Activated T-helper 17 cell treated with anti-CD3 and anti-CD28 coated beads, Interleukin-2, amount 50 U/mL, for 72 hours (primary cell): ENCODE measurements at regions not wholly inside any gene's neighbourhood (a gene's known extent, or its start where the extent isn't known, plus 50 kb on each side); places are given as distances from the start of the nearest gene placed in this dataset.

ENCODE experiments used
- ATAC-seq: fragments of 150-1000 bp; cut with Tn5 transposase; replicated peaks from 2 replicates; pipeline ENCODE4 v1.10.0; 2021; ENCODE audit warnings: mild to moderate bottlenecking, moderate library complexity
- H3K27ac Mint-ChIP-seq: one replicate; pipeline ENCODE4 v1.8.0; 2022; ENCODE audit warnings: mixed read lengths
- H3K27me3 Mint-ChIP-seq: one replicate; pipeline ENCODE4 v1.8.0; 2022; ENCODE audit warnings: mixed read lengths
- H3K36me3 Mint-ChIP-seq: one replicate; pipeline ENCODE4 v1.8.0; 2022; ENCODE audit warnings: low read depth, mild to moderate bottlenecking, mixed read lengths
- H3K4me1 Mint-ChIP-seq: one replicate; pipeline ENCODE4 v1.8.0; 2022; ENCODE audit warnings: mixed read lengths
- H3K4me3 Mint-ChIP-seq: one replicate; pipeline ENCODE4 v1.8.0; 2022; ENCODE audit warnings: mild to moderate bottlenecking, mixed read lengths
- H3K9me3 Mint-ChIP-seq: one replicate; pipeline ENCODE4 v1.8.0; 2022; ENCODE audit warnings: mixed read lengths

DNA sequence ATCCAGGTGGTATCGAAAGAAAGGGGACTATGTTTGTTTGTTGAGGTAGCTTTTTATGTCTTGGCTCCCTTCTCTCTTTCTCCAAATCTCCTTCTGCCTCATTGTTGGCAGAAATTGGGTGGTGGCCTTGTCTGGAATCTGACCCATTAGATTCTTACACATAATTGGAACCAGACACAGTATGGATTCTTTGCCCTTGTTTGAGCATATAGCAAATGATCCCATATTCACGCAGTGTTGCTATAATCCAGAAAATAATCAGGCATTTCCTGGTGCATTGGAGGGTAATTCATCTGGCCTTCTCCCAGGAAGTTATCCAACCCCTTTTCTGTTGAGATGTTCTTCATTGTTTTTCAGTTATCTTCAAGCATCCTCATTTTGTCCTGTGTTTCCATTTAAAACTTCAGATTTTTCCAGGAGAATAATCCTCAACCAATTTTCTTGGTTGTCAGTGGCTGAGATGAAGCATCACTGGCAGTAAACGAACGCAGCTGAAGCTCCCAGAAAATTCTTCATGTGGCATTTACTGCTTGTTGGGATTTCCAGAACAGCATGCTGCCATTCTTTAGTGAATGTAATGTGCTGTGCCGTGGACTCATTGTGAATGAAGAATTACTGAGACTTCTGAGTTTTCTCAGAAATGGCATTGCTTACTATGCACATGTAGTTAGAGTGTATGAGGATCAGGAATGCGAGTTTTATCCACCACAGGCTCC, 70.5 kb upstream of the NTRK2 start:
- H3K27me3 Mint-ChIP-seq = peaks cover 14% of the 10 kb centered on the region
- H3K27ac Mint-ChIP-seq = no peak overlapping the region
- H3K4me1 Mint-ChIP-seq = peaks cover 7% of the 10 kb centered on the region
- no peak for ATAC-seq
- H3K36me3 Mint-ChIP-seq = no peaks in the 10 kb centered on the region
- peaks cover 11% of the 10 kb centered on the region for H3K9me3 Mint-ChIP-seq
- no peak overlapping the region for H3K4me3 Mint-ChIP-seq

DNA sequence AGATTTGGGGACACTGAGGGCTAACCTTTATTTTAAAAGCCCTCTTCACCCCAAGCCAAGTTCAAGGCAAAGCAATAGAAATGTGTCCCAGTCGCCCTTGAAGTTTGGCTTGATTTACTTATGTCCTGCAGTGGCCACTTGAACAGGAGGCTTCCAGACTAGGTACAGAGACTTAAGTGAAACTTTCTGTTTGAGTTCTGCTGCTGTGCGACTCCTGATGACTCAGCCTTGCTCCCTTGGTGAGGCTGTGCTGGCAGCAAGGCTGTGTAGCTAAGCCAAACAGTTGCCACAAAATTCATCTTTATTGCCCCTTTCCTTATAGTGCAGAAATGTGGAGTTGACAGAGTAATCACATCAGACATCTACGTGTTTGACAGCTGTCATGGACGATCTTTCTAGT, 68.8 kb upstream of the NTRK2 start:
- no peak overlapping the region for H3K27ac Mint-ChIP-seq
- H3K27me3 Mint-ChIP-seq = peaks cover 6% of the 10 kb centered on the region
- no peak overlapping the region for H3K4me3 Mint-ChIP-seq
- peaks cover 7% of the 10 kb centered on the region for H3K4me1 Mint-ChIP-seq
- no peaks in the 10 kb centered on the region for H3K36me3 Mint-ChIP-seq
- peaks cover 11% of the 10 kb centered on the region for H3K9me3 Mint-ChIP-seq
- no peak for ATAC-seq

DNA sequence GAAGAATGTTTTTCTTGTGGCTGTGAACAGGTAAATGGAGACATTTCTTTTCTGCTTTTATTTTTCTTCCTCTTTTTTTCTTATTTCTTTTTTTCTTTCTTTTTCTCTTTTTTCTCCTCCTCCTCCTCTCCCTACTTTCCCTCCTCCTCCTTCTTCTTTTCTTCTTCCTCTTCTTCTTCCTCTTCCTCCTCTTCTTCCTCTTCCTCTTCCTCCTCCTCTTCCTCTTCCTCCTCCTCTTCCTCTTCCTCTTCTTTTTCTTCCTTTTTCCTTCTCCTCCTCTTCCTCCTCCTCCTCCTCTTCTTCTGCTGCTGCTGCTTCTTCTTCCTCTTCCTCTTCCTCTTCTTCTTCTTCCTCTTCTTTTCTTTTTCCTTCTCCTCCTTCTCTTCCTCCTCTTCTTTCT, 65.3 kb upstream of the NTRK2 start:
- H3K4me3 Mint-ChIP-seq = no peak overlapping the region
- H3K36me3 Mint-ChIP-seq = no peaks in the 10 kb centered on the region
- H3K27ac Mint-ChIP-seq = no peak overlapping the region
- peaks cover 4% of the 10 kb centered on the region for H3K9me3 Mint-ChIP-seq
- H3K4me1 Mint-ChIP-seq = no peaks in the 10 kb centered on the region
- peaks cover 10% of the 10 kb centered on the region for H3K27me3 Mint-ChIP-seq
- ATAC-seq = no peak

- H3K4me1 Mint-ChIP-seq = no peaks in the 10 kb centered on the region
- peaks cover 3% of the 10 kb centered on the region for H3K27me3 Mint-ChIP-seq
- peaks cover 4% of the 10 kb centered on the region for H3K9me3 Mint-ChIP-seq
- no peak overlapping the region for H3K27ac Mint-ChIP-seq
- no peaks in the 10 kb centered on the region for H3K36me3 Mint-ChIP-seq
- no peak overlapping the region for H3K4me3 Mint-ChIP-seq
- no peak for ATAC-seq
These were observed 59.8 kb upstream of the NTRK2 start for GRCh38 chr9:84609779-84610178.

DNA sequence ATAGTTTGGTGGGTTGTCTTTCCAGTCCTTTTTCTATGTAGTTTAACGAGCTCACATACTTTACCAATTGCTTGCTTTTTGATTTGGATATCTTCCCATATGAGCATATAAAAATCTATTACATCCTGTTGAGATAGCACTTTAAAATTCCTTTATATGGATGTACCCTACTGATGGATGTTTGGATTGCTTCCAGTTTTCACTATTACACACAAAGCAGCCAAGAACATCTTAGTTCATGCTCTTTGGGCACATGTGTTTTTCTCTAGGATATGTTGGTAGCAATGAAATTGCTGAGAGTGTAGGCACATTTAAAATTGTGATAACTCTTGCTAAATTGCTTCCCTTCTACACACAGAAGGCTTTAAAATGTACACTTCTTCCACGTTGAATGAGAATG, 56.1 kb upstream of the NTRK2 start:
- Mint-ChIP-seq H3K27me3 (peaks cover 6% of the 10 kb centered on the region), H3K4me3 (no peak overlapping the region)

GRCh38 chr9:84615544-84615943, 54.0 kb upstream of the NTRK2 start:
- no peak for ATAC-seq
- Mint-ChIP-seq H3K27ac (no peak overlapping the region), H3K36me3 (no peaks in the 10 kb centered on the region)

More for the DNA sequence above, 56.1 kb upstream of the NTRK2 start:
- no peak for ATAC-seq
- Mint-ChIP-seq H3K36me3 (no peaks in the 10 kb centered on the region), H3K9me3 (no peaks in the 10 kb centered on the region), H3K4me1 (no peaks in the 10 kb centered on the region), H3K27ac (no peak overlapping the region)

GRCh38 chr9:84617411-84618029, 52.0 kb upstream of the NTRK2 start:
- Mint-ChIP-seq H3K4me3 (no peak overlapping the region), H3K27ac (no peak overlapping the region)
- ATAC-seq = no peak

More at GRCh38 chr9:84615544-84615943, 54.0 kb upstream of the NTRK2 start:
- Mint-ChIP-seq H3K9me3 (no peaks in the 10 kb centered on the region), H3K4me1 (no peaks in the 10 kb centered on the region), H3K4me3 (no peak overlapping the region), H3K27me3 (peaks cover 13% of the 10 kb centered on the region)

More at GRCh38 chr9:84617411-84618029, 52.0 kb upstream of the NTRK2 start:
- no peaks in the 10 kb centered on the region for H3K4me1 Mint-ChIP-seq
- H3K9me3 Mint-ChIP-seq = no peaks in the 10 kb centered on the region
- peaks cover 22% of the 10 kb centered on the region for H3K27me3 Mint-ChIP-seq
- no peaks in the 10 kb centered on the region for H3K36me3 Mint-ChIP-seq
